PC-9 (cell line): ENCODE measurements at regions not wholly inside any gene's neighbourhood (a gene's known extent, or its start where the extent isn't known, plus 50 kb on each side); places are given as distances from the start of the nearest gene placed in this dataset.

Source experiments
- BruUV-seq: library from RNA; stranded (reverse); fragments of 400-500 nt; replicated peaks from 2 replicates; lab custom pipeline; 2021; lab: Mats Ljungman, UMichigan
- CTCF ChIA-PET: fragments of 300-600 bp; sonication (Branson Sonifier 250); formaldehyde crosslinking; loops from one replicate; lab custom pipeline; 2022; ENCODE audit warnings: antibody characterized with exemption; lab: Charles Lee
- POLR2A ChIA-PET: fragments of 300-600 bp; sonication (Branson Sonifier 250); formaldehyde crosslinking; loops from one replicate; lab custom pipeline; 2022; ENCODE audit warnings: antibody characterized with exemption; ENCODE audit not compliant: unreplicated experiment; lab: Charles Lee
- DNase-seq, 2 experiments: peaks; one replicate each; pipeline versions ENCODE4 v3.0.0 to v3.0.0-alpha.2; 2015 to 2022; ENCODE audit warnings: mixed read lengths in 1 of 2
- H2AFZ ChIP-seq: fragments of 200-600 bp; sonication (generic); 2 replicates; pipeline ENCODE4 v1.8.1; 2017; ENCODE audit warnings: antibody characterized with exemption
- H3F3A ChIP-seq: fragments of 200-600 bp; sonication (generic); 2 replicates; pipeline ENCODE4 v1.8.1; 2017; ENCODE audit warnings: antibody characterized with exemption, mild to moderate bottlenecking, low read depth; ENCODE audit not compliant: insufficient read depth
- H3K27ac ChIP-seq: fragments of 200-600 bp; sonication (generic); 2 replicates; pipeline ENCODE4 v1.6.1; 2016; ENCODE audit warnings: mixed run types
- H3K27me3 ChIP-seq: fragments of 200-600 bp; sonication (generic); 2 replicates; pipeline ENCODE4 v1.6.1; 2016; ENCODE audit warnings: low read depth, mixed run types; ENCODE audit not compliant: insufficient read depth
- H3K36me3 ChIP-seq: fragments of 200-600 bp; sonication (generic); 2 replicates; pipeline ENCODE4 v1.6.1; 2016; ENCODE audit warnings: low read depth, mixed run types
- H3K4me1 ChIP-seq: fragments of 200-600 bp; sonication (generic); replicated peaks from 2 replicates; pipeline ENCODE4 v1.6.1; 2016; ENCODE audit warnings: mixed run types; ENCODE audit not compliant: insufficient read depth
- H3K4me2 ChIP-seq: fragments of 200-600 bp; sonication (generic); 2 replicates; pipeline ENCODE4 v1.6.1; 2017; ENCODE audit warnings: mixed run types
- H3K4me3 ChIP-seq: fragments of 200-600 bp; sonication (generic); 2 replicates; pipeline ENCODE4 v1.6.1; 2016; ENCODE audit warnings: mixed run types
- H3K79me2 ChIP-seq: fragments of 200-600 bp; sonication (generic); 2 replicates; pipeline ENCODE4 v1.6.1; 2017; ENCODE audit warnings: low read depth, mixed run types
- H3K9me2 ChIP-seq: fragments of 200-600 bp; sonication (generic); 2 replicates; pipeline ENCODE4 v1.8.1; 2017; ENCODE audit warnings: mild to moderate bottlenecking; ENCODE audit not compliant: insufficient read depth
- H3K9me3 ChIP-seq: fragments of 200-600 bp; sonication (generic); 2 replicates; pipeline ENCODE4 v1.8.1; 2016; ENCODE audit warnings: low read depth; ENCODE audit not compliant: insufficient read depth
- H4K20me1 ChIP-seq: fragments of 200-600 bp; sonication (generic); 2 replicates; pipeline ENCODE4 v1.8.1; 2017; ENCODE audit not compliant: insufficient read depth
- EZH2 ChIP-seq: fragments of 200-600 bp; sonication (generic); IDR thresholded peaks from 2 replicates; pipeline ENCODE4 v1.8.0; 2017; ENCODE audit warnings: antibody characterized with exemption, low read depth
- intact Hi-C: fragments of 100-400 bp; cut with micrococcal nuclease; formaldehyde crosslinking; loops from one replicate; pipeline ENCODE4 v1.10.0; 2022; ENCODE audit not compliant: unreplicated experiment
- TF ChIP-seq, protein P1 (sequence below): fragments of 200-600 bp; sonication (generic); conservative IDR thresholded peaks from 2 replicates; pipeline ENCODE4 v1.6.1; 2017; ENCODE audit warnings: mixed run types, antibody characterized with exemption, mild to moderate bottlenecking, moderate library complexity

DNA sequence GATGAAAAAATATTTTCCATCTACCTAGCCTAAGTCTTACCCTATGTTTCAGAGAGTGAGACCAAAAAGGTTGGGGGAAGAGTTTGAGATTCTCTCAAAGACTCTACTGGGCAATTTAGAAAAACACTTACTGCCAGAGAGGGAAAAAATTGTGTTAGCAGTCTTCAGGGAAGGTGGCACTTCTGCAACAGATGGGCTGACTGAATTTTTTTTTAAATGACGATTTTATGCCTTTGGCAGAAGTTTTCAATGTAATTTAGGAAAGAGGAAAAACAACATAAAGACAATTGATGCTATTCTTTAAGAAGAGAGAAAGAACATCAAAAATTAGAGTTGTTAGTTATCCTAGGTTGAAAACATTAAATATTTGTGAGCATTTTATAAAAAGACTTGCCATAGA is 1894.5 kb upstream of the PIK3C3 start:
- no peak overlapping the region for H2AFZ ChIP-seq
- H3K4me1 ChIP-seq = no peaks in the 10 kb centered on the region
- H3K9me2 ChIP-seq = no peaks in the 10 kb centered on the region
- H3K27ac ChIP-seq = no peak overlapping the region
- no peaks in the 10 kb centered on the region for H3K9me3 ChIP-seq
- no peak for TF ChIP-seq EZH2
- TF ChIP-seq, protein P1, sequence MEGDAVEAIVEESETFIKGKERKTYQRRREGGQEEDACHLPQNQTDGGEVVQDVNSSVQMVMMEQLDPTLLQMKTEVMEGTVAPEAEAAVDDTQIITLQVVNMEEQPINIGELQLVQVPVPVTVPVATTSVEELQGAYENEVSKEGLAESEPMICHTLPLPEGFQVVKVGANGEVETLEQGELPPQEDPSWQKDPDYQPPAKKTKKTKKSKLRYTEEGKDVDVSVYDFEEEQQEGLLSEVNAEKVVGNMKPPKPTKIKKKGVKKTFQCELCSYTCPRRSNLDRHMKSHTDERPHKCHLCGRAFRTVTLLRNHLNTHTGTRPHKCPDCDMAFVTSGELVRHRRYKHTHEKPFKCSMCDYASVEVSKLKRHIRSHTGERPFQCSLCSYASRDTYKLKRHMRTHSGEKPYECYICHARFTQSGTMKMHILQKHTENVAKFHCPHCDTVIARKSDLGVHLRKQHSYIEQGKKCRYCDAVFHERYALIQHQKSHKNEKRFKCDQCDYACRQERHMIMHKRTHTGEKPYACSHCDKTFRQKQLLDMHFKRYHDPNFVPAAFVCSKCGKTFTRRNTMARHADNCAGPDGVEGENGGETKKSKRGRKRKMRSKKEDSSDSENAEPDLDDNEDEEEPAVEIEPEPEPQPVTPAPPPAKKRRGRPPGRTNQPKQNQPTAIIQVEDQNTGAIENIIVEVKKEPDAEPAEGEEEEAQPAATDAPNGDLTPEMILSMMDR = no peak
- POLR2A ChIA-PET = no interaction called here
- H3K27me3 ChIP-seq = no peaks in the 10 kb centered on the region
- H3K79me2 ChIP-seq = no peaks in the 10 kb centered on the region
- no peak for DNase-seq
- BruUV-seq = no TSS peak
- no peaks in the 10 kb centered on the region for H4K20me1 ChIP-seq
- CTCF ChIA-PET = no interaction called here
- no peaks in the 10 kb centered on the region for H3K36me3 ChIP-seq
- H3K4me3 ChIP-seq = no peak overlapping the region
- no peaks in the 10 kb centered on the region for H3F3A ChIP-seq
- intact Hi-C loops = no loop called here
- no peak overlapping the region for H3K4me2 ChIP-seq

DNA sequence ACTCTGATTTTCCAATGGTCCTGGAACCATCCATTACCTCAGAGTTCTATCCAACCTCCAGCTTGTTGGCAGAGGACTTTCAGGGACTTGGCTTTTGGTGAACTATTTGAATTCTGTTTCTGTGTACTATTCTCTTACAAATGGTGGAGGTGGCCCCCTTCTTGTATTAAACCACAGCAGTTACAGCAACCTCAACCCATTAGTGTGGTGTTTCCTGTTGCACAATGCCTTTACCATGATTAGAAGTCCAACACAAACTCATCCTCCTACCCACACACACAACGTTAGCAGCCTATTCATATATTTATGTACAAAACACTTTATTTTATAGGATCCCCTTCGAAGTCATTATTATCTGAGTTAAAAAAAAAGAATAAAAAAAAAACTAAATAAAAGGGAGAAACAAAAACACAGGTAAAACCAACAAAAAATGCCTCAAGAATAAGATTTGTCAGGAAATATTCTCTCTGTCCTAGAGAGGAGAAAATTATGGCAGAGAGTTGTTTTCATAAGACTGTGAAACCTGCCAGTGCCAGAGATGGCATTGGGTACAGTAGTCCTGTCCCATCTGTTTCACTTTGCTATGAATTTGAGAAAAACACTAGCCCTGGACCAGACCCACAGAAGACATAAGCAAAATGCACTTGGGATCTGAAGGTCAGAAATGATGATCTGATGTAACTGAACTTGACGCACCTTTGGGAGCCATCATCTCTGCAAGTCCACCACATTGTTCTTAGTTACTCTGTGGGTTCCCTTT is 1896.0 kb upstream of the PIK3C3 start:
- Histone ChIP-seq H3K36me3 (no peaks in the 10 kb centered on the region), H3K4me1 (no peaks in the 10 kb centered on the region), H3K4me2 (no peak overlapping the region), H3K9me2 (no peaks in the 10 kb centered on the region), H3K9me3 (no peaks in the 10 kb centered on the region), H3K79me2 (no peaks in the 10 kb centered on the region), H3K4me3 (no peak overlapping the region), H3F3A (no peaks in the 10 kb centered on the region), H4K20me1 (no peaks in the 10 kb centered on the region), H3K27ac (no peak overlapping the region), H2AFZ (no peak overlapping the region), H3K27me3 (no peaks in the 10 kb centered on the region)
- ChIA-PET CTCF (no interaction called here), POLR2A (no interaction called here)
- BruUV-seq = no TSS peak
- TF ChIP-seq, protein P1 = no peak
- no peak for TF ChIP-seq EZH2
- no peak for DNase-seq
- intact Hi-C loops = no loop called here

- Histone ChIP-seq H3K9me2 (no peaks in the 10 kb centered on the region), H3K9me3 (no peaks in the 10 kb centered on the region), H3K36me3 (no peaks in the 10 kb centered on the region), H3K79me2 (no peaks in the 10 kb centered on the region), H3K4me2 (no peak overlapping the region), H3K4me3 (no peak overlapping the region), H2AFZ (no peak overlapping the region), H4K20me1 (no peaks in the 10 kb centered on the region), H3K27ac (no peak overlapping the region), H3F3A (no peaks in the 10 kb centered on the region), H3K27me3 (no peaks in the 10 kb centered on the region), H3K4me1 (no peaks in the 10 kb centered on the region)
- no peak for DNase-seq
- intact Hi-C loops = no loop called here
- ChIA-PET CTCF (no interaction called here), POLR2A (no interaction called here)
- no peak for TF ChIP-seq EZH2
- TF ChIP-seq, protein P1 = no peak
- BruUV-seq = no TSS peak
Observed at GRCh38 chr18:40056079-40056692, 1898.8 kb upstream of the PIK3C3 start.
